ENCODE measurements at regions not wholly inside any gene's neighbourhood (a gene's known extent, or its start where the extent isn't known, plus 50 kb on each side); places are given as distances from the start of the nearest gene placed in this dataset.

- no peaks in the 10 kb centered on the region for H3K36me3 ChIP-seq
- no peak overlapping the region for H3K27ac ChIP-seq
- H3K27me3 ChIP-seq, result no peaks in the 10 kb centered on the region
- no peak overlapping the region for H3K4me3 ChIP-seq
- 87% methylated on average over 1 of the region's 1 CpG for WGBS
- no peak for DNase-seq (ENCODE audit: low spot score in 2 of 2)
- H3K9me3 ChIP-seq, result no peaks in the 10 kb centered on the region
- no peaks in the 10 kb centered on the region for H3K4me1 ChIP-seq
- TF ChIP-seq POLR2AphosphoS5 (IDR thresholded peaks at IDR 0.05) (no peak), CTCF (IDR thresholded peaks at IDR 0.05) (no peak), POLR2A (IDR thresholded peaks at IDR 0.05) (no peak), EP300 (IDR thresholded peaks at IDR 0.05) (no peak)
Observed at GRCh38 chr10:64098994-64099393, 577.8 kb downstream of the REEP3 start.

- no peaks in the 10 kb centered on the region for H3K4me1 ChIP-seq
- TF ChIP-seq POLR2A (IDR thresholded peaks at IDR 0.05) (no peak), CTCF (IDR thresholded peaks at IDR 0.05) (no peak), POLR2AphosphoS5 (IDR thresholded peaks at IDR 0.05) (no peak), EP300 (IDR thresholded peaks at IDR 0.05) (no peak)
- no peaks in the 10 kb centered on the region for H3K36me3 ChIP-seq
- 50% methylated on average over 3 of the region's 3 CpGs for WGBS
- no peak overlapping the region for H3K27ac ChIP-seq
- H3K4me3 ChIP-seq, result no peak overlapping the region
- no peaks in the 10 kb centered on the region for H3K27me3 ChIP-seq
- no peak for DNase-seq (ENCODE audit: low spot score in 2 of 2)
- no peaks in the 10 kb centered on the region for H3K9me3 ChIP-seq
Observed at GRCh38 chr10:64101606-64102263, 580.5 kb downstream of the REEP3 start.

GRCh38 chr10:64102264-64102633 lies 581.0 kb downstream of the REEP3 start:
- Histone ChIP-seq H3K27ac (no peak overlapping the region), H3K36me3 (no peaks in the 10 kb centered on the region), H3K4me1 (no peaks in the 10 kb centered on the region), H3K4me3 (no peak overlapping the region), H3K9me3 (no peaks in the 10 kb centered on the region), H3K27me3 (no peaks in the 10 kb centered on the region)
- 85% methylated on average over 1 of the region's 1 CpG for WGBS
- TF ChIP-seq POLR2AphosphoS5 (IDR thresholded peaks at IDR 0.05), result no peak
- no peak for TF ChIP-seq EP300 (IDR thresholded peaks at IDR 0.05)
- TF ChIP-seq POLR2A (IDR thresholded peaks at IDR 0.05), result no peak
- no peak for TF ChIP-seq CTCF (IDR thresholded peaks at IDR 0.05)
- DNase-seq (ENCODE audit: low spot score in 2 of 2), result no peak

- Histone ChIP-seq H3K27me3 (no peaks in the 10 kb centered on the region), H3K4me3 (no peak overlapping the region), H3K9me3 (no peaks in the 10 kb centered on the region), H3K36me3 (no peaks in the 10 kb centered on the region), H3K4me1 (no peaks in the 10 kb centered on the region), H3K27ac (no peak overlapping the region)
- no peak for TF ChIP-seq POLR2A (IDR thresholded peaks at IDR 0.05)
- no peak for TF ChIP-seq CTCF (IDR thresholded peaks at IDR 0.05)
- no peak for TF ChIP-seq EP300 (IDR thresholded peaks at IDR 0.05)
- TF ChIP-seq POLR2AphosphoS5 (IDR thresholded peaks at IDR 0.05), result no peak
- DNase-seq (ENCODE audit: low spot score in 2 of 2), result no peak
- 90% methylated on average over 2 of the region's 2 CpGs for WGBS
Observed at GRCh38 chr10:64102916-64103315, 581.7 kb downstream of the REEP3 start.

GRCh38 chr10:64103750-64104470 lies 582.7 kb downstream of the REEP3 start:
- 74% methylated on average over 6 of the region's 6 CpGs for WGBS
- TF ChIP-seq POLR2AphosphoS5 (IDR thresholded peaks at IDR 0.05) (no peak), POLR2A (IDR thresholded peaks at IDR 0.05) (no peak), EP300 (IDR thresholded peaks at IDR 0.05) (no peak), CTCF (IDR thresholded peaks at IDR 0.05) (no peak)
- Histone ChIP-seq H3K27ac (no peak overlapping the region), H3K36me3 (no peaks in the 10 kb centered on the region), H3K4me3 (no peak overlapping the region), H3K9me3 (no peaks in the 10 kb centered on the region), H3K4me1 (no peaks in the 10 kb centered on the region), H3K27me3 (no peaks in the 10 kb centered on the region)
- DNase-seq (ENCODE audit: low spot score in 2 of 2), result no peak
